ENCODE measurements at regions not wholly inside any gene's neighbourhood (a gene's known extent, or its start where the extent isn't known, plus 50 kb on each side); places are given as distances from the start of the nearest gene placed in this dataset.

DNA sequence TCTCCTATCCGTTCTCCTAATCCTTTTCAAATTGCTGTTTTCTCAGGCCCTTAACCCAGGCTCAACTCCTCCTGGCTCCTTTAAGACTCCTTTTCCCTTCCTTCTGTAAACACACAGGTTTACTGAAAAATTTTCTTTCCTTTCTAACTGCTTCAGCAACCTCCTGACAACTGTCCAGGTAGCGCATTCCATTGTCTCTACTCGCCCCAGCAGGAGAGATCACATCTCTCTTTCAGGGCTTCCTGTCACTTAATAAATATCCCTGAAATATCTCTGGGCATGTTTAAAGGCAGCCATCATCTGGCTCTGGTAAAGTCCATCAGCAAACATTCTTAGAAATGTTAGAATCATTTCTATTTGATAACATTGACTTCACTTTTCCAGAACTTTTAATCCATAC lies 211.2 kb upstream of the PTBP2 start:
- TF ChIP-seq, protein P1, sequence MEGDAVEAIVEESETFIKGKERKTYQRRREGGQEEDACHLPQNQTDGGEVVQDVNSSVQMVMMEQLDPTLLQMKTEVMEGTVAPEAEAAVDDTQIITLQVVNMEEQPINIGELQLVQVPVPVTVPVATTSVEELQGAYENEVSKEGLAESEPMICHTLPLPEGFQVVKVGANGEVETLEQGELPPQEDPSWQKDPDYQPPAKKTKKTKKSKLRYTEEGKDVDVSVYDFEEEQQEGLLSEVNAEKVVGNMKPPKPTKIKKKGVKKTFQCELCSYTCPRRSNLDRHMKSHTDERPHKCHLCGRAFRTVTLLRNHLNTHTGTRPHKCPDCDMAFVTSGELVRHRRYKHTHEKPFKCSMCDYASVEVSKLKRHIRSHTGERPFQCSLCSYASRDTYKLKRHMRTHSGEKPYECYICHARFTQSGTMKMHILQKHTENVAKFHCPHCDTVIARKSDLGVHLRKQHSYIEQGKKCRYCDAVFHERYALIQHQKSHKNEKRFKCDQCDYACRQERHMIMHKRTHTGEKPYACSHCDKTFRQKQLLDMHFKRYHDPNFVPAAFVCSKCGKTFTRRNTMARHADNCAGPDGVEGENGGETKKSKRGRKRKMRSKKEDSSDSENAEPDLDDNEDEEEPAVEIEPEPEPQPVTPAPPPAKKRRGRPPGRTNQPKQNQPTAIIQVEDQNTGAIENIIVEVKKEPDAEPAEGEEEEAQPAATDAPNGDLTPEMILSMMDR (IDR thresholded peaks at IDR 0.05) = no peak
- no peak for TF ChIP-seq POLR2AphosphoS5 (IDR thresholded peaks at IDR 0.05)
- TF ChIP-seq POLR2A (IDR thresholded peaks at IDR 0.05) = no peak
- no peak for TF ChIP-seq EP300 (IDR thresholded peaks at IDR 0.05)

Data from sigmoid colon (tissue), 4 donors.